HFF-Myc (cell line): ENCODE measurements at regions not wholly inside any gene's neighbourhood (a gene's known extent, or its start where the extent isn't known, plus 50 kb on each side); places are given as distances from the start of the nearest gene placed in this dataset.

Experiments
- DNase-seq: peaks from one replicate; pipeline ENCODE4 v3.0.0-alpha.2; 2011; ENCODE audit warnings: low read depth; ENCODE audit errors: extremely low read depth
- H3K4me3 ChIP-seq: replicated peaks from 2 replicates; pipeline ENCODE4 v1.5.1; 2011; ENCODE audit warnings: low read depth, mild to moderate bottlenecking, control low read depth, low read length
- TF ChIP-seq, protein P1 (sequence below): IDR thresholded peaks from 2 replicates; pipeline ENCODE4 v1.5.1; 2012; ENCODE audit warnings: mild to moderate bottlenecking, low read depth, low read length, control low read depth; ENCODE audit errors: missing control alignments

DNA sequence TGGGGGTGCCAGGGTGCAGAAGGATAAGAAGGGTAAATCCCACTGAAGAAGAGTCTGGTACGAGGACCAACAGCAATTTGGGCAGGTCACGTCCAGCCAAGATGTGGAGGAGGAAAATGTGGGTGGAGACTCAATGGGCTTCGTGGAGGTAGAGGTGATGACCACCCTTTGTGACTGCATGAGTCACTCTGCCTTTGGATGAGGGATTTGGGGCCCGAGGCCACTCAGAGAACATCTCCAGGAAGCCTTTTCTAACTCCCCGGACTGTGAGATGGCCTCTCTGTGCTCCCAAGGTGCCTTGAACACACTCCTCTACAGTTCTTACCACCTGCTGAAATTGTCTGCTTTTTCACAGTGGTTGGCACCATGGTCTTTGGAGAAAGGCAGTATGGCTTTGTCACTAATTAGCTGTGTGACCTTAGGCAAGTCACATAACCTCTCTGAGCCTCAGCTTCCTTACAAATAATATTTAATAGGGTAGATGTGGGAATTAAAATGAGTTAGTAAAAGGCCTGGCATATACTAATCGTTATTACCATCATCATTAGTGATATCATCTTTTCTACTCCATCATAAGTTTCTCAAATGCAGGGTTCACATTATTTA is 67.0 kb upstream of the ARHGAP5 start:
- TF ChIP-seq, protein P1, sequence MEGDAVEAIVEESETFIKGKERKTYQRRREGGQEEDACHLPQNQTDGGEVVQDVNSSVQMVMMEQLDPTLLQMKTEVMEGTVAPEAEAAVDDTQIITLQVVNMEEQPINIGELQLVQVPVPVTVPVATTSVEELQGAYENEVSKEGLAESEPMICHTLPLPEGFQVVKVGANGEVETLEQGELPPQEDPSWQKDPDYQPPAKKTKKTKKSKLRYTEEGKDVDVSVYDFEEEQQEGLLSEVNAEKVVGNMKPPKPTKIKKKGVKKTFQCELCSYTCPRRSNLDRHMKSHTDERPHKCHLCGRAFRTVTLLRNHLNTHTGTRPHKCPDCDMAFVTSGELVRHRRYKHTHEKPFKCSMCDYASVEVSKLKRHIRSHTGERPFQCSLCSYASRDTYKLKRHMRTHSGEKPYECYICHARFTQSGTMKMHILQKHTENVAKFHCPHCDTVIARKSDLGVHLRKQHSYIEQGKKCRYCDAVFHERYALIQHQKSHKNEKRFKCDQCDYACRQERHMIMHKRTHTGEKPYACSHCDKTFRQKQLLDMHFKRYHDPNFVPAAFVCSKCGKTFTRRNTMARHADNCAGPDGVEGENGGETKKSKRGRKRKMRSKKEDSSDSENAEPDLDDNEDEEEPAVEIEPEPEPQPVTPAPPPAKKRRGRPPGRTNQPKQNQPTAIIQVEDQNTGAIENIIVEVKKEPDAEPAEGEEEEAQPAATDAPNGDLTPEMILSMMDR = no peak
- DNase-seq = no peak
- H3K4me3 ChIP-seq = no peak overlapping the region

DNA sequence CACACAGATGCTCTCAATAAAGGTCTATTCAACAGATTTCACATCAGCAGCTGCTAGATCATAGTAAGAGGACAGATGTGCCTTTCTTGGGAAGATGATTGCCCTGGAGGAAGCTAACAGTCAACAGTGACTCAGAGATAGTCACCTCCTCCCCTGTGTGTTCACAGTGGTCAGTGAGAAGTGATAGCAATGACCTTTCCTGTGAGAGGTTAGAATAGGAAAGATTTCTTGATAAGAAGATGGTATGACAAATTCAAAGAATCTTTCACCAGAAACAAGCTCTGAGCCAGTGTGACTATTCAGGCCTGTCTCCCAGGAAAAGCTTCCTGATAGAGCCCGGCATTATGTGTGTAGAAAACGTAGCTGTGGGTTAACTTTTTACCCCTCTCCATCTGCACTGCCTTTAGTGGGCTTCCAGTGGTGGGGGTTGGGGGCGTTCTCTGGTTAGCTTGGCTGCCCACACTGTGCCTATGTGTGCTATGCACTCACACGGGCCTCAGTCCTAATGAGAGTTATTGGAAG is 66.4 kb upstream of the ARHGAP5 start:
- peak; percentile 43 for DNase-seq

DNA sequence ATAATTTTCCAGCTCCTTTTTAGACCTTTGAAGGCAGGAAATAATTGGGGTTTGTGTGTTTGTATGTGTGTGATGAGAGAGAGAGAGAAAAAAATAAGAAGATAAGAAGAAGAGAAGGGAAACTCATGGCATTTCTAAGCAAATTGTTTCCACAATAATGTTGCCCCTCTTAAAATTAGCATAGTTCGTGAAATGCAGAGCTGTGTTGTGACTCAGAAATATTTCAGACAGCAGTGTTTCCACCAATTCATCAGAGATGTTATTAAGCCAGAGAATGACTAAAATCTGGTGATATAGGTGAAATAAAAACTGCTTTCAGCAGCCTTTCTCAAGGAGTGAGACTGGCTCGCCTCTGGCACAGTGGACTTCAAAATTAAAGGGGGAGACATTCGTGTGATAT is 65.9 kb upstream of the ARHGAP5 start:
- DNase-seq = no peak
- H3K4me3 ChIP-seq = no peak overlapping the region
- TF ChIP-seq, protein P1 = no peak

More for the DNA sequence above, 66.4 kb upstream of the ARHGAP5 start:
- TF ChIP-seq, protein P1 = no peak
- no peak overlapping the region for H3K4me3 ChIP-seq

DNA sequence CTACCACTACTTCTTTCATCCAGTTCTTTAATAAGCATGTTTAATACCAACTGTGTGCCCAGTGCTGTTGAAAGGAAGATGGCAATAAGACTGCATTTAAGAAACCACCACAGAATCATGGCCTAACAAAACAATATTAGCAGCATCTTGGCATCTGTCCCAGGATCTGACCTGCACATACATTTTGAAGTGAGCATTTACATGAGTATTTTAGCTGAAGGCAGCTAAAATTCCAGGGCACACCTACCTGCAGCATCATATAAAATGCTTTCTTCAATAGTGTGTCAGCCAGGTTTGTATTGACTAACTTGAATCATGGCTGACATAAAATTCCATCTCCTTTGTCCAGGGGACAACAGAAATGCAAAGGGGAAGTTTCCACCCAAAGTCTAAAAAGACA is 65.0 kb upstream of the ARHGAP5 start:
- no peak for DNase-seq
- H3K4me3 ChIP-seq = no peak overlapping the region
- TF ChIP-seq, protein P1 = no peak

DNA sequence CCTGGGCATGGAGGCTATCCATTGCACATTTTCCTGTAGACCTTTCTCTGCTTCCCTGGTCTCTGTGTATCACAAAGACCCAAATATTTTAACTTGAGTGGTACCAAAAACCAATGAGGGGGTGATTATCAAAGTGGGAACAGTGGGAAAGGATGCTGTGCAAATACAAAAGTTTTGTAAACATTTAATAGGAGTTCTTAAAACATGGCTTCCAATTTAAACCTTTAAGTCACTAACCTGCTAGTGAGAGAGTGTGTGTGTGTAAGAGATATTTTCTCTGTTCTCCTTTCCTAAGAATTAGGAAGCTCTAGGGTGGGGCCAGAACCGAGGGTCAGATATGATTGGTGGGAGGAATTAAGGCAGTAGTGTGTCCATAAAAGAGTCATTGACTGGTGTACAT is 64.5 kb upstream of the ARHGAP5 start:
- DNase-seq = no peak
- H3K4me3 ChIP-seq = no peak overlapping the region
- TF ChIP-seq, protein P1 = no peak

DNA sequence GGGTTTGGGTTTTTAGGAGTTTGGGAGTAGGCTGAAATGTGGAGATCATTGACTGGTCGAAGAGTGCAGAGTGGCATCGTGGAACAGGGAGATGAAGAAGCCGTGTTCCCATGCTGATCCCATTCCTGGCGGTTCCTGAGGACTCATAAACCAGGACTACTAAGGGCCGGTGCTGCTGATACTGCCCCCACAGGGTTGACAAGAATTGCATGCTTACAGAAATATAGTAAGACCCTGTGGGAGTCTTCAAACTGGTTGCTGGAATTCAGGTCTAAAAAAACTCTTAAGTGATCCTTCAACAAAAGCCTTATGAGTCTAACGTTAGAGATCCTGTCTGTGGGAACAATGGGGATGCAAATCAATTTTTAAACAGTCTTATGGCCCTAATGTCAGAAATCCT is 64.0 kb upstream of the ARHGAP5 start:
- H3K4me3 ChIP-seq = no peak overlapping the region
- TF ChIP-seq, protein P1 = no peak
- DNase-seq = no peak

DNA sequence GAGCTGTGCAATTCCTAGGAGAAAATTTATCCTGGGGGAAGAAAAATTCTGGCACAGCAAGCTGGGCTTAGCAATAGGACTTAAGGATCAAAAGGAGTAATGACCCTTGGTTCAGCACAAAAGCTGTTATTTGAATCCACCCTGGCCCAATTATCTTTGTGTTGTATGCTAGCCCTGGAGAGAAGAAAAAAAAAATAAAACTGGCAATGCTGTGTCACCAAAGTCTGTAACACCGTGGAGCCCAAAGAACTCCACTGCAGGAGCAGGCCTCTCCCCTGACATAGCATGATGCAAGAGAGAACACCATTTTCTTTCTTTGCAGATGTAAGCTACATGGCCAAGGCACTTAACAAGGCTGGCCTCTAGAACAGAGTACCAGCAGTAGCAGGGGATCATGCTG is 63.0 kb upstream of the ARHGAP5 start:
- no peak for DNase-seq
- TF ChIP-seq, protein P1 = no peak
- H3K4me3 ChIP-seq = no peak overlapping the region
